Suprapubic skin (tissue), 3 donors: ENCODE measurements at regions not wholly inside any gene's neighbourhood (a gene's known extent, or its start where the extent isn't known, plus 50 kb on each side); places are given as distances from the start of the nearest gene placed in this dataset.

ENCODE experiments used
- POLR2AphosphoS5 ChIP-seq, 3 donors: sonication (generic); formaldehyde crosslinking; IDR thresholded peaks; one replicate each; pipeline ENCODE4 v1.6.1; 2017; ENCODE audit warnings: antibody characterized with exemption in 3 of 3
- TF ChIP-seq, protein P1 (sequence below), 2 donors: fragments of 200-600 bp in 1 of 2; fragments of 450-650 bp in 1 of 2; sonication (generic) in 1 of 2; IDR thresholded peaks; one replicate each; pipeline ENCODE4 v1.5.1; 2016 to 2019; ENCODE audit warnings: antibody characterized with exemption in 2 of 2, mild to moderate bottlenecking in 1 of 2, moderate library complexity in 1 of 2

DNA sequence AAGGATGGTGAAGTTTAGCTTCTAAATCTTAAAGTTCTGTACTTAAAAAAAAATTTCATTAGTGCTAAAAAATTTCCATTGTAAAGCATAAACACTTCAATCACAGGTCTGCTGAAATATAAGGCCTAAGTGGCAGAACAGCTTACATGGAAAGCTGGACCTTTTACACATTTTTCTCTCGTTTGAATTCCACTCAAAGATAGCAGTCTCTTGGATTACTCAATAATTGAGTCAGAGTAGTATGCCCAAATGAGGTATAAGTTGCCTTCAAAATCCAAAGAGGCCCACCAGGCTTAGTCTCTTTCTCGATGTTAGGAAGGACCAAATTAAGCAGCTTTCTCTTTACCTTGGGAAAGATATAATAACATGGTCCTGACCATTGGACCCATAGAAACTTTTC, 220.4 kb upstream of the CWC22 start:
- TF ChIP-seq, protein P1, sequence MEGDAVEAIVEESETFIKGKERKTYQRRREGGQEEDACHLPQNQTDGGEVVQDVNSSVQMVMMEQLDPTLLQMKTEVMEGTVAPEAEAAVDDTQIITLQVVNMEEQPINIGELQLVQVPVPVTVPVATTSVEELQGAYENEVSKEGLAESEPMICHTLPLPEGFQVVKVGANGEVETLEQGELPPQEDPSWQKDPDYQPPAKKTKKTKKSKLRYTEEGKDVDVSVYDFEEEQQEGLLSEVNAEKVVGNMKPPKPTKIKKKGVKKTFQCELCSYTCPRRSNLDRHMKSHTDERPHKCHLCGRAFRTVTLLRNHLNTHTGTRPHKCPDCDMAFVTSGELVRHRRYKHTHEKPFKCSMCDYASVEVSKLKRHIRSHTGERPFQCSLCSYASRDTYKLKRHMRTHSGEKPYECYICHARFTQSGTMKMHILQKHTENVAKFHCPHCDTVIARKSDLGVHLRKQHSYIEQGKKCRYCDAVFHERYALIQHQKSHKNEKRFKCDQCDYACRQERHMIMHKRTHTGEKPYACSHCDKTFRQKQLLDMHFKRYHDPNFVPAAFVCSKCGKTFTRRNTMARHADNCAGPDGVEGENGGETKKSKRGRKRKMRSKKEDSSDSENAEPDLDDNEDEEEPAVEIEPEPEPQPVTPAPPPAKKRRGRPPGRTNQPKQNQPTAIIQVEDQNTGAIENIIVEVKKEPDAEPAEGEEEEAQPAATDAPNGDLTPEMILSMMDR (IDR thresholded peaks at IDR 0.05) = no peak
- TF ChIP-seq POLR2AphosphoS5 (IDR thresholded peaks at IDR 0.05) = no peak
